Medulla oblongata (tissue), 1 donor: ENCODE measurements at regions not wholly inside any gene's neighbourhood (a gene's known extent, or its start where the extent isn't known, plus 50 kb on each side); places are given as distances from the start of the nearest gene placed in this dataset.

Experiments
- DNase-seq: peaks from one replicate; pipeline ENCODE4 v3.0.0-alpha.2; 2015; ENCODE audit errors: extremely low spot score

GRCh38 chr11:109799604-109800003, 293.6 kb upstream of the ZC3H12C start:
- DNase-seq, result no peak

GRCh38 chr11:109804911-109805310, 288.3 kb upstream of the ZC3H12C start:
- DNase-seq, result no peak

GRCh38 chr11:109806205-109806604, 287.0 kb upstream of the ZC3H12C start:
- no peak for DNase-seq

- DNase-seq, result no peak
Observed at GRCh38 chr11:109808569-109808968, 284.6 kb upstream of the ZC3H12C start.

- DNase-seq, result no peak
Observed at GRCh38 chr11:109814824-109815223, 278.4 kb upstream of the ZC3H12C start.

- DNase-seq, result no peak
Observed at GRCh38 chr11:109815500-109816150, 277.6 kb upstream of the ZC3H12C start.

GRCh38 chr11:109818290-109818689, 274.9 kb upstream of the ZC3H12C start:
- DNase-seq, result no peak

GRCh38 chr11:109819410-109819809, 273.8 kb upstream of the ZC3H12C start:
- DNase-seq, result no peak

GRCh38 chr11:109821511-109821910, 271.7 kb upstream of the ZC3H12C start:
- no peak for DNase-seq

GRCh38 chr11:109822436-109823102, 270.6 kb upstream of the ZC3H12C start:
- no peak for DNase-seq

- no peak for DNase-seq
Observed at GRCh38 chr11:109828387-109828786, 264.8 kb upstream of the ZC3H12C start.

- DNase-seq, result no peak
Observed at GRCh38 chr11:109838026-109838425, 255.2 kb upstream of the ZC3H12C start.

GRCh38 chr11:109845437-109845836, 247.8 kb upstream of the ZC3H12C start:
- DNase-seq, result no peak

- DNase-seq, result no peak
Observed at GRCh38 chr11:109847621-109848020, 245.6 kb upstream of the ZC3H12C start.

GRCh38 chr11:109849051-109849450, 244.1 kb upstream of the ZC3H12C start:
- DNase-seq, result no peak

GRCh38 chr11:109849946-109850345, 243.2 kb upstream of the ZC3H12C start:
- no peak for DNase-seq

- DNase-seq, result no peak
Observed at GRCh38 chr11:109851780-109852390, 241.3 kb upstream of the ZC3H12C start.

- peak; percentile 25 for DNase-seq
Observed at GRCh38 chr11:109853156-109853776, 239.9 kb upstream of the ZC3H12C start.

- DNase-seq, result no peak
Observed at GRCh38 chr11:109854731-109855130, 238.5 kb upstream of the ZC3H12C start.

GRCh38 chr11:109856928-109857327, 236.3 kb upstream of the ZC3H12C start:
- no peak for DNase-seq

GRCh38 chr11:109857637-109858036, 235.6 kb upstream of the ZC3H12C start:
- no peak for DNase-seq

GRCh38 chr11:109858152-109858551, 235.0 kb upstream of the ZC3H12C start:
- no peak for DNase-seq
